T-helper 2 cell treated with Interferon-gamma antibody and Interleukin-4, amounts not matched to agents 5 μg/mL and 100 μg/mL, for 36 hours (primary cell): ENCODE measurements at regions not wholly inside any gene's neighbourhood (a gene's known extent, or its start where the extent isn't known, plus 50 kb on each side); places are given as distances from the start of the nearest gene placed in this dataset.
"Not testable (repeated sequence)": the region's sequence is repeated elsewhere in the genome, so short reads cannot be mapped to it uniquely, and the experiment has no call there.

Experiments
- DNase-seq: peaks from one replicate; pipeline ENCODE4 v3.0.0; 2021; ENCODE audit warnings: low spot score
- H3K27ac Mint-ChIP-seq: one replicate; pipeline ENCODE4 v1.8.0; 2021; ENCODE audit warnings: mild to moderate bottlenecking, mixed read lengths
- H3K27me3 Mint-ChIP-seq: one replicate; pipeline ENCODE4 v1.8.0; 2021; ENCODE audit warnings: low read depth, mixed read lengths
- H3K36me3 Mint-ChIP-seq: one replicate; pipeline ENCODE4 v1.8.0; 2021; ENCODE audit warnings: low read depth, mixed read lengths
- H3K4me1 Mint-ChIP-seq: one replicate; pipeline ENCODE4 v1.8.0; 2021; ENCODE audit warnings: low read depth, mixed read lengths
- H3K4me3 Mint-ChIP-seq: one replicate; pipeline ENCODE4 v1.8.0; 2022; ENCODE audit warnings: mild to moderate bottlenecking, moderate library complexity, mixed read lengths
- H3K9me3 Mint-ChIP-seq: one replicate; pipeline ENCODE4 v1.8.0; 2021; ENCODE audit warnings: mixed read lengths

DNA sequence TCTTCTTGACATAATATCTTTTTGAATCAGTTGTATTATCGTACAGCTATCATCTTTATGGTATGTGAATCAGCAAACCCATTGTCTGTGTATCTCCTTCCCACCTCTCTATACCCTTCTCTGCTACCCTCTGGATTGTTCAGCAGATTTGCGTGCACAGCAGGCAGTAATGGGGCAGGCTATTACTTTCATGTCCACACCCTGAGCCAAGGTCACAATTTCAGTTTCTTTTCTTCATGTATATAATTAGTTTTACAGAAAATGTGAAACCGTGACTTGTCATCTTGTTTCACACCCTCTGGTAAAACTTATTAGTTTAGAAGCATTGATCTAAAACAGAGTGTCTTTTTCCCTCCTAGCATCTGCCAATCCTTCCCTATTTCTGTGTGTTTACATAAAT is 770.4 kb upstream of the SEMA6D start:
- no peaks in the 10 kb centered on the region for H3K36me3 Mint-ChIP-seq
- H3K4me1 Mint-ChIP-seq, result no peaks in the 10 kb centered on the region
- H3K9me3 Mint-ChIP-seq, result peaks cover 50% of the 10 kb centered on the region
- H3K4me3 Mint-ChIP-seq, result no peak overlapping the region
- no peaks in the 10 kb centered on the region for H3K27me3 Mint-ChIP-seq
- no peak overlapping the region for H3K27ac Mint-ChIP-seq
- no peak for DNase-seq

DNA sequence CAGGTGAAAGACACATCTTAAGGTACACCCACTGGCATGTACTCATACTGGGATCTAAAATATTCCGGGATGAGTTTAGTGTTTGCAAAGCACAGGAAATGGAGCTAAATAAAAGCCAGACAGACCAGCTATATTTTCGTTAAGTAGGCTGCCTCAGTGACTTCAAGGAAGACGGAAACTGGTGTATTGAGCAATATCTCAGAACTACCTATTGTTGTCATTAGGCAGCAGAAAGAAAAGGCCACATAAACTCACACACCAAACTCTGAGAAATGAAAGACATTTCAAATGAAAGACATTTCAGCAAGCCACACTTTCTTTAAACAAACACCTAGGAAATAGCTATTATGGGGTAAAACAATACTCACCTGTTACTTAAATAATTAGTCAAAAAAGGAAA is 761.7 kb upstream of the SEMA6D start:
- Mint-ChIP-seq H3K27me3 (no peaks in the 10 kb centered on the region), H3K4me1 (no peaks in the 10 kb centered on the region), H3K4me3 (no peak overlapping the region), H3K27ac (no peak overlapping the region), H3K9me3 (peaks cover 28% of the 10 kb centered on the region), H3K36me3 (no peaks in the 10 kb centered on the region)
- no peak for DNase-seq

DNA sequence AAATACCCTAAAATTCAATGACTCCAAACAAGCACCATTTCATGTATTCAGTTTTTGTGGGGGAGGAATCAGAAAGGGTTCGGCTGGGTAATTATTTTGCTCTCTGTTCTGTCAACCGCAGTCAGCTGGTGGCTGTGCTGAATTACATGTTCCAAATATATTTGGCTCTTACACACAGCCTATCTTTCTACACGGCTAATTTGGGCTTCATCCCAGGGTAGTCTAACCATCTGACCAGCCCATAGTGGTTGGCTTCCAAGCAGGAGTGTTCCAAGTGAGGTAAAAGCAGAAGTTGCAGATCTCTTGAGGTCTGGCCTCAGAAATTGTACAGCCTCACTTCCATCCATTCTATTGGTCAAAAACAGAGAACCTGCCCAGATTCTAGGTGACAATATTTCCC is 760.8 kb upstream of the SEMA6D start:
- H3K9me3 Mint-ChIP-seq, result peaks cover 25% of the 10 kb centered on the region
- no peaks in the 10 kb centered on the region for H3K4me1 Mint-ChIP-seq
- no peaks in the 10 kb centered on the region for H3K27me3 Mint-ChIP-seq
- H3K4me3 Mint-ChIP-seq, result no peak overlapping the region
- DNase-seq, result no peak
- H3K36me3 Mint-ChIP-seq, result no peaks in the 10 kb centered on the region
- H3K27ac Mint-ChIP-seq, result no peak overlapping the region

DNA sequence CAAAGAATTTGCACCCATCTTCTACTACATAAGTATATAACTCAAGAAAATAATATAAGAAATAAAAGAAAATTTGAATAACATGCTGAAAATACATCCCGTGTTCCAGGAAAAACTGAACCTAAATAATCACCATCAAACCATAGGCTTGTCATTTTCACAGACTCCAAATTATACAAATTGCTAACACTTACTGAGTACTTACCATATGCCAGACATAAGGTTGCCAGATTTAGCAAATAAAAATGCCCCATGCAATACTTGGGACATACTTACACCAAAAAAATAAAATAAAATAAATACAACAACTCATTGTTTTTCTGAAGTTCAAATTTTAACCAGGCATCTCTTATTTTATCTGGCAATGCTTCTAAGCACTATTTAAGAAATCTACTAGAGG is 760.4 kb upstream of the SEMA6D start:
- Mint-ChIP-seq H3K4me1 (no peaks in the 10 kb centered on the region), H3K27me3 (no peaks in the 10 kb centered on the region), H3K27ac (no peak overlapping the region), H3K4me3 (no peak overlapping the region), H3K9me3 (peaks cover 22% of the 10 kb centered on the region), H3K36me3 (no peaks in the 10 kb centered on the region)
- DNase-seq, result no peak

DNA sequence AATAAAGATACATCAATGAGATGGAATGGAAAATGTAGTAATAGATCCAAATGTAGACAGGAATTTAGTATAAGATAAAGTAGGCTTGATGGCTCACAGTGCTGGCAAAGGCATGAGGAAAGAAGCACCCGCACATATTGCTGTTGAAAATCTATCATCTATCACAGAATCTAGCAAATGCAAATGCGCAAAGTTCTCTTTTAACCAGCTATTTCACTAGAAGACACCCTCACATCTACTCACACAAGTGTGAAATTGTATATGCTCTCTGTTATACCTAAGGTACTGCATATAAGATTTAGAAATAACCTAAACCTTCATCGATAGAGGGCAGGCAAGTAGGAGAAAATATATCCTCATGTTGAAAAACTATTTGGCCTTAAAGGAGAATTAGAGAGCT is 756.7 kb upstream of the SEMA6D start:
- no peaks in the 10 kb centered on the region for H3K27me3 Mint-ChIP-seq
- no peak overlapping the region for H3K4me3 Mint-ChIP-seq
- DNase-seq, result no peak
- no peaks in the 10 kb centered on the region for H3K4me1 Mint-ChIP-seq
- H3K36me3 Mint-ChIP-seq, result no peaks in the 10 kb centered on the region
- H3K27ac Mint-ChIP-seq, result no peak overlapping the region
- H3K9me3 Mint-ChIP-seq, result peaks cover 23% of the 10 kb centered on the region

DNA sequence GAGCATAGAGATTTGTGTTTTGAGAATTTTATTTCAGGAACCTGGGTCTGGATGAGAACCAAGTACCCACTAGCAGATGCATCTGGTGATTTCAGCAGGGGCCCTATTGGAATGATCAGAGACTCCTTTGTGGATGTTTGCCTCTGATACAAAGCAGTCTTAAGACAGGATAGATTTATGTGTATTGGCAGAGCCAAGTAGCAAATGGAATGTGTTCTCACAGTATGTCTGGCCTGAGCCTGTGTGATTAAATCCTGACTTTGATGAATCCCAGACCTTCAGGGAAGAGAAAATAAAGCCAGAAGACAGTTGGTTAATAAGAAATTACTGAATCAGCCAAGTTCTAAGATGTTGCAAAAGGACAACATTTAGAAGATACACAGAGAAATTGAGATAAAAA is 755.5 kb upstream of the SEMA6D start:
- no peak for DNase-seq
- Mint-ChIP-seq H3K4me3 (no peak overlapping the region), H3K4me1 (no peaks in the 10 kb centered on the region), H3K27me3 (no peaks in the 10 kb centered on the region), H3K27ac (no peak overlapping the region), H3K9me3 (peaks cover 27% of the 10 kb centered on the region), H3K36me3 (no peaks in the 10 kb centered on the region)

DNA sequence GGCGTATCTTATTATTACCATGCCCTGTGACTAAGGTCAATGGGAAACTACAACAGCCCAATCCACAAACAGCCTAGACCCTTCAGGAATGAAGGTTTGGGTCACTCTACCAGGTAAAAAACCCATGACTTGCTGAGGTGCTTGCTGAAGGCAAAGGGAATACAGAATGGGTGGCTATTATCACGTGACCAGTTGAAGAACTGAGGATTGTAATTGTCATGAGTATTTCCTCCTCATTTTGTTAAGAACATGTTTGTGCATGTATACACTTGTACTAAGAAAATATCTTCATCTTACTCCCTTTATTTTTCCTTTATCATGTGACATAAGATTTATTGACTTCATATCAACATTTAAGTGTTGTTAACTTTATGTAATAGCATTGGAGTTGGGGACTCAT is 729.2 kb upstream of the SEMA6D start:
- DNase-seq, H3K27me3 Mint-ChIP-seq, H3K36me3 Mint-ChIP-seq, H3K4me3 Mint-ChIP-seq, H3K4me1 Mint-ChIP-seq, H3K27ac Mint-ChIP-seq: not testable (repeated sequence)
- peaks cover 54% of the 10 kb centered on the region for H3K9me3 Mint-ChIP-seq

DNA sequence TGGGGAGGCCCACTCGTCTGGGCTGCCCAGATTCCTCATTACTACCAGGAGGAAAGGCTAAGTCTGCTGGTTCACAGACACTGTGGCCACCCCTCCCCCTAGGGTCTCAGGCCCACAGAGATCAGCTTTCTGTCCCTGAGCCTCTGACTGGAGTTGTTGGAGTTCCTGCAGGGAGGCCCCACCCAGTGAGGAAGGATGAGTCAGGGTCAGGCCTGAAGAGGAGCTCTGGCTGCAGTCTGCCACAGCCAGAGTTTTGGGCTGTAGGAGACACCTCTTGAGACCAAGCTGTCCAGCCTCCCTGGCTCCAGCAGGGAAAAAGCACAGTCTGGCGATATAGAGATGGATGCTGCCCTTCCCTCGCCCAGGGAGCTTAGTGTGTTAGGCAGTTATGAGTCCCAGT is 720.9 kb upstream of the SEMA6D start:
- H3K27ac Mint-ChIP-seq, result no peak overlapping the region
- H3K4me3 Mint-ChIP-seq, result no peak overlapping the region
- H3K27me3 Mint-ChIP-seq, result no peaks in the 10 kb centered on the region
- no peak for DNase-seq
- H3K36me3 Mint-ChIP-seq, result no peaks in the 10 kb centered on the region
- peaks cover 69% of the 10 kb centered on the region for H3K9me3 Mint-ChIP-seq
- no peaks in the 10 kb centered on the region for H3K4me1 Mint-ChIP-seq

DNA sequence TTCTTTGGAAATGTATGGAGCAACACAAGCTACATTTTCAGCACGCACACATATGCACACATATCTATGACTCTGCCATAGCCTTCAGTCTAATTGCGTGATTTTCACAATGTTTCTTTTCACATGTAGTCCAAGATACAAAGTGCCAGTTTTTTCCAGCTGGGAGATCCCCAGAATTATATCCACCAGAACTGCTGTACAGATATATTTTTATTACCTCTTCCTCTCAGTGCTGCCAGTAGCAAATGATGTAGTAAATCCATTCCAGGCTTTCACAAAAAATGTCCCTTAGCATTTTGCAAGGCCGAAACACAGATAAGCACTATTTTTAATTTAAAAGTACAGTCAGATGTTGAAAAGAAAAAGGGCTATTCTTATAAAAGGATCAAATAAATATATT is 719.8 kb upstream of the SEMA6D start:
- Mint-ChIP-seq H3K36me3 (no peaks in the 10 kb centered on the region), H3K27me3 (no peaks in the 10 kb centered on the region), H3K4me1 (no peaks in the 10 kb centered on the region), H3K27ac (no peak overlapping the region), H3K9me3 (peaks cover 57% of the 10 kb centered on the region), H3K4me3 (no peak overlapping the region)
- DNase-seq, result no peak

DNA sequence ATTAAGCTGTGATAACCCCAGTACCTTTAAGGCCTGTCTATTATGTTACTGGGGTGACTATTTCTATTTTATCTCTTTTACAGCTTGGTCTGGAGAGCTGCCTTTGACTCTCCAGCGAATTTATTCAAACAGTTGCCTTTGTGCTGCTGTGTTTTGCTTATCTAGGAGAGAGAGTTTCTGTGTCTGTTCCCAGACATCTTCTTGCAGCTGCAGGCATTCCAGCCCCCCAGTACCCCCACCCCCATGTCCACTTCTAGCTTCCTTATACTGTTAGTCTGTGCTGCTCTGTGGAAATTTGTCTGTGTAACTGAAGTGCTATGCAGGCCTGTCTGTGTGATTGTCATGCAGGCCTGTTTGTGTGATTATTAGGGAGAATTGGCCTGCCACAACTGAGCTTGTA is 713.7 kb upstream of the SEMA6D start:
- no peak for DNase-seq
- peaks cover 44% of the 10 kb centered on the region for H3K9me3 Mint-ChIP-seq
- no peaks in the 10 kb centered on the region for H3K4me1 Mint-ChIP-seq
- H3K27ac Mint-ChIP-seq, result no peak overlapping the region
- H3K4me3 Mint-ChIP-seq, result no peak overlapping the region
- no peaks in the 10 kb centered on the region for H3K36me3 Mint-ChIP-seq
- no peaks in the 10 kb centered on the region for H3K27me3 Mint-ChIP-seq

DNA sequence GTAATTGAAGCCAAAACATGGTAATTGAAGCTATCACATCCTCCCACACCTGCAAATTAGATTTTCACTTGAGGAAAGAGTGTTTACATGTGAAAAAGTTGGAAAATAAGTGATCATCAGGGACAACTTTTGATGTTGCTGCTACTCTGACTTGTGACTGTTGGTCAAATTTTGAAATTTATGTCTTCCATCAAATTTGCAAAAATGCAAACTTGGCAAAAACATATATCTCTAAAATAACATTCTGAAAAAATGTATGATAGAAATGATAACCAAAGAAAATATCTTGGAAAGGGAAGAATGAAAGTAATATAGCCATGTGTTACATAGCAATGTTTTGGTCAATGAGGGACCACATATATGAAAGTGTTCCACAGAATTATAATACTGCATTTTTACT is 703.9 kb upstream of the SEMA6D start:
- H3K27ac Mint-ChIP-seq, result no peak overlapping the region
- H3K27me3 Mint-ChIP-seq, result no peaks in the 10 kb centered on the region
- DNase-seq, result no peak

DNA sequence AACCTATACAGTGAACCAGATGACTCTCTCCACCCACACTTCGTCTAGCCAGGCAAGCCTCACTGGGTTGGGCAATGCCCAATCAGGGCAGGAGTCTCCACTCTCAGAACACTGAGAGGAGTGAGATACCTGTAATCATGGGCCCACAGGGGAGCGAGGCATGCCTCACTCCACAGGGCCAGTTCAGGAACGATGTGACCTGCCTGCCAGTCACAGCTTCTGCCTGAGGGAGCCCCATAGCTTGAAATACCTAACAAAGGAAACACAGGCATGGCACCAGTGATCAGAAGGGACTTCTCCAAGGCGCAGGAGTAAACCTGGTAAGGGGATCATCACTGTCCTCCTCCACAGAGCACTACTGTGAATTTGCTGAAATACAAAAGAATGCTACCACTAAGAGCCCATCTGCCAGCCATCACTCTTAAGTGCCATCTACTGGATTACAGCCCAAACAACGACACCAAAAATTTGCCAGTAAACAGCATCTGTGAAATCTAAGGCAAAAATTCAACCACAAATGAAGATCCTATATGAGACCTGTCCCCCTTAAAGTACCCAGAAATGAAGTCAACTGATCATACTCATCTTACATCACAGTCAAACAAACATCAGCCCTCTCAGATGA is 689.9 kb upstream of the SEMA6D start:
- no peak for DNase-seq
- no peak overlapping the region for H3K4me3 Mint-ChIP-seq
- peaks cover 60% of the 10 kb centered on the region for H3K9me3 Mint-ChIP-seq
- H3K27ac Mint-ChIP-seq, result no peak overlapping the region
- H3K36me3 Mint-ChIP-seq, result no peaks in the 10 kb centered on the region
- no peaks in the 10 kb centered on the region for H3K27me3 Mint-ChIP-seq
- no peaks in the 10 kb centered on the region for H3K4me1 Mint-ChIP-seq

More for the DNA sequence above, 703.9 kb upstream of the SEMA6D start:
- H3K4me1 Mint-ChIP-seq, result no peaks in the 10 kb centered on the region
- no peak overlapping the region for H3K4me3 Mint-ChIP-seq
- H3K36me3 Mint-ChIP-seq, result no peaks in the 10 kb centered on the region
- peaks cover 26% of the 10 kb centered on the region for H3K9me3 Mint-ChIP-seq

DNA sequence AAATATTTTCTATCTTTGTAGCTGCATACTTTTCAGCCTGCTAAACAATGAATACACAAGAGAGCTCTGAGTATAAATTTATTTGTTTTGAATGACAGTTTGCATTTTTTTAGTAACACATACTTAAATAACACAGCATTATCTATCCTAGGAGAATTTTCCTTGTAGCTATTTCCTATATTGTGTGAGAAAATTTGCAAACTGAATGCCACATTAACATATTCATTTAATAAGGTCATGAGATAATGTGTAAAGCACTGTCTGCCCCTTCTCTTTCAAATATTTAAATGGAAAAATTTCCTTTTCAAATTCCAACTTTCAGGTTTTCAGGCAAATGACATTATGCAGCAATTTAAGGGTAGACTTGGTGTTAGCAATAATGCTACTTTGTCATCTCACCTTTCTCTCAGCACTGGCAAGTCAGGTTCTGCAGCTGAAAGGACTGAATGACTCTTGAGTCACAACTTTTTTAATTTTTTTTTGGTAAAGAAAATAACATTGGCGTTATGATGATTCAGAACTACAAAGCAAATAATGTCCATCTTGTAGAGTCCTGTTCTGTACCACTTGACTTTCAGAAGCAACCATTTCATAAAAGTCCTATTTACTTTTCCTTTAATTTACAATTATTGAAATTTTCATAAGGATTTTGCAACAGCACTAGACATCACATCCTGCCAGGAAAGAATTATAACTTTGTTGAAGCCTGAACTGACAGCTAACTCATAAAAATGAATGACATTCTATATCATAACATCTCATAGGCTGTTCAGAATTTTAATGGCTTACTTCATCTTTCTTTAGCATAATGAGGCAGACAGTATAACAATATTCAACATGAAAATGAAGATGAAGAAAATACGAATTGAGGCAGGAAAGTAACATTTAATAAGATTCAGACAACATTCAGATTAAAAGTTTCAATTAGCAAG is 681.6 kb upstream of the SEMA6D start:
- Mint-ChIP-seq H3K4me1 (no peaks in the 10 kb centered on the region), H3K27me3 (no peaks in the 10 kb centered on the region), H3K9me3 (peaks cover 26% of the 10 kb centered on the region), H3K27ac (no peak overlapping the region), H3K4me3 (no peak overlapping the region), H3K36me3 (no peaks in the 10 kb centered on the region)
- no peak for DNase-seq

DNA sequence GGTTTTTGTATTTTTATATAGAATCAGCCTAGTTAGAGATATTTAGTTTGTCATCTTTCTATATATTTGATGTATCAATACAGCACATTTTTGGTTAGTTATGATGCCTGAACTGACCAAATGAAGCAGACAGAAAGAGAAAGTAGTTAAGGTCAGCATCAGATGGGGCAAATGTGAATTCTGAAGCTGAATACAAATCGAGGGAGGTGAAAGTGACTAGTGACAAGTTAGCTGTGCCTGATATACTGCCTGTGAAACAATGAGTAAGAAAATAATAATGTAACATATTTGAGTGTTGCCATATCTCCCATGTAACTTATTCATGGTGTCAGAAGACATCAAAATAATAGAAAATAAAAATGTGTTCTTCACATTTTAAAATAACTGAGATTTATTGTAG is 680.3 kb upstream of the SEMA6D start:
- peaks cover 20% of the 10 kb centered on the region for H3K9me3 Mint-ChIP-seq
- no peak overlapping the region for H3K27ac Mint-ChIP-seq
- H3K4me3 Mint-ChIP-seq, result no peak overlapping the region
- DNase-seq, result no peak
- no peaks in the 10 kb centered on the region for H3K4me1 Mint-ChIP-seq
- H3K27me3 Mint-ChIP-seq, result no peaks in the 10 kb centered on the region
- no peaks in the 10 kb centered on the region for H3K36me3 Mint-ChIP-seq
